ENCODE measurements at regions not wholly inside any gene's neighbourhood (a gene's known extent, or its start where the extent isn't known, plus 50 kb on each side); places are given as distances from the start of the nearest gene placed in this dataset.
"Not testable (repeated sequence)": the region's sequence is repeated elsewhere in the genome, so short reads cannot be mapped to it uniquely, and the experiment has no call there.

GRCh38 chr17:33723736-33724135 is 430.6 kb upstream of the ASIC2 start:
- DNase-seq: not testable (repeated sequence)

- DNase-seq: no peak
These were observed 432.7 kb upstream of the ASIC2 start for GRCh38 chr17:33725675-33726271.

- no peak for DNase-seq
These were observed 437.0 kb upstream of the ASIC2 start for GRCh38 chr17:33730131-33730530.

GRCh38 chr17:33732116-33732515 is 439.0 kb upstream of the ASIC2 start:
- no peak for DNase-seq

GRCh38 chr17:33739714-33740113 is 446.6 kb upstream of the ASIC2 start:
- no peak for DNase-seq

GRCh38 chr17:33745047-33745760 is 452.1 kb upstream of the ASIC2 start:
- no peak for DNase-seq

GRCh38 chr17:33749171-33749570 is 456.1 kb upstream of the ASIC2 start:
- no peak for DNase-seq

- peak; percentile 29 for DNase-seq
These were observed 458.0 kb upstream of the ASIC2 start for GRCh38 chr17:33750943-33751701.

GRCh38 chr17:33751702-33752065 is 458.6 kb upstream of the ASIC2 start:
- no peak for DNase-seq

- DNase-seq: no peak
These were observed 460.4 kb upstream of the ASIC2 start for GRCh38 chr17:33753452-33753851.

- DNase-seq: no peak
These were observed 462.9 kb upstream of the ASIC2 start for GRCh38 chr17:33756021-33756420.

- DNase-seq: no peak
These were observed 472.8 kb upstream of the ASIC2 start for GRCh38 chr17:33765871-33766270.

GRCh38 chr17:33766721-33767120 is 473.6 kb upstream of the ASIC2 start:
- DNase-seq: no peak

GRCh38 chr17:33769066-33769465 is 476.0 kb upstream of the ASIC2 start:
- no peak for DNase-seq

- DNase-seq: no peak
These were observed 478.8 kb upstream of the CCL2 start for GRCh38 chr17:33776304-33776703.

GRCh38 chr17:33776903-33777302 is 478.2 kb upstream of the CCL2 start:
- no peak for DNase-seq

GRCh38 chr17:33777674-33778073 is 477.4 kb upstream of the CCL2 start:
- DNase-seq: no peak

- DNase-seq: no peak
These were observed 476.4 kb upstream of the CCL2 start for GRCh38 chr17:33778505-33779233.

GRCh38 chr17:33779234-33779591 is 475.9 kb upstream of the CCL2 start:
- peak; percentile 52 for DNase-seq

- no peak for DNase-seq
These were observed 469.8 kb upstream of the CCL2 start for GRCh38 chr17:33785281-33785680.

- DNase-seq: no peak
These were observed 468.6 kb upstream of the CCL2 start for GRCh38 chr17:33786478-33786877.

- no peak for DNase-seq
These were observed 465.4 kb upstream of the CCL2 start for GRCh38 chr17:33789658-33790057.

- DNase-seq: no peak
These were observed 457.9 kb upstream of the CCL2 start for GRCh38 chr17:33797181-33797580.

- no peak for DNase-seq
These were observed 456.8 kb upstream of the CCL2 start for GRCh38 chr17:33798308-33798707.

Measured in DMS79 (cell line).